Jurkat, Clone E6-1 (cell line): ENCODE measurements at regions not wholly inside any gene's neighbourhood (a gene's known extent, or its start where the extent isn't known, plus 50 kb on each side); places are given as distances from the start of the nearest gene placed in this dataset.
"Not testable (repeated sequence)": the region's sequence is repeated elsewhere in the genome, so short reads cannot be mapped to it uniquely, and the experiment has no call there.

ENCODE experiments used
- DNase-seq: peaks from one replicate; pipeline ENCODE4 v3.0.0-alpha.2; 2011; ENCODE audit warnings: low read depth, low spot score
- H3K4me3 ChIP-seq: 2 replicates; pipeline ENCODE4 v1.5.1; 2011; ENCODE audit warnings: mild to moderate bottlenecking, low read length, control low read depth, moderate library complexity

DNA sequence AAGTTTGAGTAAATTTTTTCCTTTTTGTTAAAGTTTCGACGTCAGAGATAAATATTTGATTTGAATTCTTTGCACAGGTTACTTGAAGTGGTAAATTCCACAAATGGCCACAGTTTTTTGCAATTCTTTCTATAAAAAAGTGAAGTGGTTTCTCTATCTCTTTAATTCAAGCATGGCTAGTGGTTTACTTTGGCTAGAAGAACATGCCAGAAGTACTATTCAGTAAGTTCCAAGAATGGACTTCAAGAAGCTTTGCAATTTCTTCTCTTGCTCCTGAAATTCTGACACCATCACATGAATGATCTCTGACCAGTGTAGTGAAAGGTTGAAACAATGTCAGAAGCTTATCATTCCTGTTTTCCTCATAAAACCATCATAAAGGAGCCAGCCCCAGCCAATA lies 55.7 kb upstream of the RNPC3 start:
- no peak overlapping the region for H3K4me3 ChIP-seq
- DNase-seq: no peak

DNA sequence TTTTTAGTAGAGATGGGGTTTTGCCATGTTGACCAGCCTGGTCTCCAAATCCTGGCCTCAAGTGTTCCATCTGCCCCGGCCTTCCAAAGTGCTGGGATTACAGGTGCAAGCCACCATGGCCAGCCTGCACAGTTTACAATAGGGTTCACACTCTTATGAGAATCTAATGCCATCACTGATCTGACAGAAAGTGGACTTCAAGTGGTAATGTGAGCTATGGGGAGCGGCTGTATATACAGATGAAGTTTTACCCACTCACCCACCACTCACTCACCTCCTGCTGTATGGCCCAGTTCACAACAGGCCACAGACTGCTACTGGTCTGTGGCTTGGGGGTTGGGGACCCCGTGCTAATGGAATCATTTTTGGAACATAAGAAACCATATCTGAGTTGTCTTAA lies 58.4 kb upstream of the RNPC3 start:
- DNase-seq: no peak

DNA sequence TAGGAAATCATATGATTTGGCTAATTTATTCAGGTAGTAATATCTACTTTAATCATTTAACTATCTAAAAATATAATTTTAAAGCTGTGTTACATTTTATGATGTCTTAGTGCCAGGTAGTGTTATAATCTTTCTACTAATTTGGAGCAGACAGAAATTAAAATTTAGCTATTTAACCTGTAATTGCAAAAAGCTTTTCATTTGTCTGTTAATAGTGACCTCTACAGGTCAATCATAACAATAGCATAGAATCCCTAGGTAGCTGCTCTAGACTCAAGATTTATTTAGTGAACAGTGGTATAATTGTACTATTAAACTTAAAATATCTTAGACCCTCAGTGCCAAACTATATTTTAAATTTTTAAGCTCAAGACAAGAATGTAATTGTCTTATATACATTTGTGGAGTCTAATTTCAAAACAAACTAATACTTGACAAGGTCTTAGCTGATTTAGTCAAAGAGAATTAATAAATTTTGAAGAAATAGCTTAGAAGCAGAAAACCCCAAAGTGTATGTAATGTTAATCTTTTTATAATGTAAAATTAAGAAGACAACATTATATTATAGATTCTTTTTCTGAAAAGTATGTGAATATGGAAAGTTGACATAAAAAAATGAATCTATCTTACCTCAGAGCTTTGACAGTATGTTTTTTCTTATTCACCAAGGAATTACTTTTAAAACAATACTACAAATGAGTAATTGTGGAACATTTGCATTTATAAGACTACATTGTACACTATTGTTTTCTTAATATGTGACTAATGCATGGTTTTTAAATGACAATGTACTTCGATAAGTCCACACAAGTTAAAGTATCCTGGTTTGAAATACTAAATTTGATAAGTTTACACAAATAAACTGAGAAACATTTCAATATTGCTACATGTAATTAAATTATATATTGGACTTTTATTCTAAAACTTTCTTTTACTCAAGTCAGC lies 64.1 kb upstream of the RNPC3 start:
- DNase-seq: peak; percentile 14
- no peak overlapping the region for H3K4me3 ChIP-seq

More for the DNA sequence above, 58.4 kb upstream of the RNPC3 start:
- H3K4me3 ChIP-seq: no peak overlapping the region

DNA sequence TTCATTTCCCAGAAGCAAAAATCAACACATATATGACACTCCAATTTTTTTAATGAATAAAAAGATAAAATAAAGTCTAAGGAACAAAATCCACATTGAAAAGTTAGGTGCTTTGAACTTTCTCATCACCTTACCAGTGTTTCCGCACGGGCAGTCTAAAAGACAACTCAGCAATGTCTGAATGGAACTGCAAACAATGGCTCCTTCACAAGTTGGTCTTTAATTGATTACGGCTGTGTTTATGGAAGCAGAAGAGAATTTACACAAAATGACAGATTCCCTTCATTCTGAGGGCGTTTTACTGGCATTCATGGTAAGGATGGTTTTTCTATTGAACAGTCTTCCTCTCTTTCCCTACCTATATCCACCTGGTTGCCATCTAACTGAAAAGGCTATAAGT lies 65.0 kb upstream of the RNPC3 start:
- no peak for DNase-seq
- H3K4me3 ChIP-seq: no peak overlapping the region

DNA sequence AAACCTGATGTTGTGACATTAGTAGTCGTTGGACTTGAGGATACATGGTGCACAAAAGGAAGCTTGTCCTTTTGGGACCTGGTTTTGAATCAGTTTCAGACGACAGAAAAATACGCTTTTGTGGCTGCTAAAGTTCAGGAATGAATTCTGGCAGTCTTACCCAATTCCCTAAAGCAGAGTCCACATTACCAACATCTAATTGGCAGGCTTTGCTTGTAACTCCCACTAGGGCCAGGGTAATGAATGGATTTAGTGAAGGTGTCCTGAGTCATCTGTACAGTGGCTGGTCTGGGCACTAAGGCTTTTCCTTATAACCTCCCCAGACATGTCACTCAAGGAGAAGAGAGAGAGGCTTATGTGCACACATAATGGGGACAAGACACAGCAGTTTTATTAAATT lies 66.2 kb upstream of the RNPC3 start:
- no peak for DNase-seq
- no peak overlapping the region for H3K4me3 ChIP-seq

DNA sequence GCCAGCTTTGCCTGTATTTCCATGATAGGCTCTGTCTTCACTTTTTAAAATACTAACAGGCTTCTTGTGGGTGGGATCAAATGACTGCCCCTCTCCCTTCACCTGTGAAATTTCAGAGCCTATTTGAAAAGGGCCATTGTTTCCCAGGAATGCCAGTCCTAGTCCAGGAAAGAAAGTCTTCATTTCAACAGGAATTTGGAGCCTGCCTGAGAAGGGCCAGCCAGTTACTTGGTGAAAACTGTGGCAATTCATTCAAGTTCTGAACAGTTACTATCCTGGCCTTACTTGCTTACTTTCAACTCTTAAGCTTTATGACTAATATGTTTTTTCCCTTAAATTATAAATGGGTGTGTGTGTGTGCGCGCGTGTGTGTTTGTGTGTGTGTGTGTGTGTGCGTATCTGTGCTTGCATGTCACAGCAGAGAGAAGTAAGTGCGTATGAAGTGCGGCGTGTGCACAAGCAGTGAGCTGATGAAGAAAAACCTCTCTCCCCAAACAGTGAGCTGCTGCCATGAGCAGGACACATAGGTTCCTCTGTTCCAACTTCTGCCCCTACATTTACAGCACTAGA lies 67.5 kb upstream of the RNPC3 start:
- no peak overlapping the region for H3K4me3 ChIP-seq

GRCh38 chr1:103448560-103448959 lies 76.9 kb upstream of the RNPC3 start:
- DNase-seq: peak; percentile 23
- H3K4me3 ChIP-seq: no peak overlapping the region

More for the DNA sequence above, 67.5 kb upstream of the RNPC3 start:
- DNase-seq: no peak

GRCh38 chr1:103447471-103447870 lies 78.0 kb upstream of the RNPC3 start:
- H3K4me3 ChIP-seq: no peak overlapping the region
- no peak for DNase-seq

GRCh38 chr1:103441342-103441741 lies 84.2 kb upstream of the RNPC3 start:
- no peak for DNase-seq

GRCh38 chr1:103436568-103437100 lies 88.9 kb upstream of the RNPC3 start:
- DNase-seq, H3K4me3 ChIP-seq: not testable (repeated sequence)

More at GRCh38 chr1:103441342-103441741, 84.2 kb upstream of the RNPC3 start:
- H3K4me3 ChIP-seq: no peak overlapping the region

GRCh38 chr1:103435443-103435842 lies 90.1 kb upstream of the RNPC3 start:
- no peak for DNase-seq
- no peak overlapping the region for H3K4me3 ChIP-seq

- H3K4me3 ChIP-seq: no peak overlapping the region
- DNase-seq: no peak
These were observed 100.8 kb upstream of the RNPC3 start for GRCh38 chr1:103424650-103425049.

- no peak for DNase-seq
These were observed 108.7 kb upstream of the RNPC3 start for GRCh38 chr1:103416681-103417286.

GRCh38 chr1:103387898-103388297 lies 137.6 kb upstream of the RNPC3 start:
- DNase-seq: no peak

More at GRCh38 chr1:103416681-103417286, 108.7 kb upstream of the RNPC3 start:
- no peak overlapping the region for H3K4me3 ChIP-seq

GRCh38 chr1:103373991-103374390 lies 151.5 kb upstream of the RNPC3 start:
- DNase-seq: no peak
- H3K4me3 ChIP-seq: no peak overlapping the region

More at GRCh38 chr1:103387898-103388297, 137.6 kb upstream of the RNPC3 start:
- H3K4me3 ChIP-seq: no peak overlapping the region

GRCh38 chr1:103372866-103373265 lies 152.6 kb upstream of the RNPC3 start:
- no peak overlapping the region for H3K4me3 ChIP-seq
- no peak for DNase-seq

GRCh38 chr1:103371234-103371633 lies 154.3 kb upstream of the RNPC3 start:
- no peak overlapping the region for H3K4me3 ChIP-seq
- DNase-seq: no peak

- no peak for DNase-seq
- no peak overlapping the region for H3K4me3 ChIP-seq
These were observed 158.3 kb upstream of the RNPC3 start for GRCh38 chr1:103367186-103367585.

DNA sequence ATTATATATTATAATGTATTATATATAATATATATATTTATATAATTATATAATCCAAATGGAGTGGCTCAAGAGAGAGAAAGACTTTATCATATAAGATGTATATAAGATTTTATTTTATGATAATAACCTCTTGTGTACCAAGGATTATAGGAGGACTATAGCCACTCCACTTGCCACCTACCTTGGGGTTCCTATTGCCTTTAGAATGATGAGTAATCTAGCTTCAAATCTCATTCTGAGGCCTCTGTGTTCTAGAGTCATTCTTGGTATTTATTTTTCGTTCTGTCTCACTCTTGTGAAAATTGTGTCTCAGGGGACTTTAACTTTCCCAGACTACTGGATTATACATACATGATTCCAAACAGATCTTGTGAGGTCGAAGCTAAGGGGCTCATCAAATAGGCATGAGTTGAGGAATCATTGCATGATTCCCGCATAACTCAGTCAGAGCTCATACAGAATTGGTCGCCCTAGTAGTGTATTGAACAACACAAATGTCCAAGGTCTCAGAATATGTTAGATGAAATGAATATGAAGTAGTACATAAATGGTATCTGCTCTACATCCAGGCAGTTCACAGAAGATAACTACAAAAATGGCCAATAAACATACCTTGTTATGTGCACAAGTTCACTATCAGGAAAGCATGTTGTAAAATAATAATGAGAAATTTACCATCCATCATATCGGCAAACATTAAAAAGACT lies 159.5 kb upstream of the RNPC3 start:
- no peak for DNase-seq
- H3K4me3 ChIP-seq: no peak overlapping the region
